ENCODE measurements at regions not wholly inside any gene's neighbourhood (a gene's known extent, or its start where the extent isn't known, plus 50 kb on each side); places are given as distances from the start of the nearest gene placed in this dataset.

GRCh38 chr3:176789281-176789705, 408.0 kb downstream of the TBL1XR1 start:
- DNase-seq: peak; percentile 37

- DNase-seq: no peak
These were observed 409.8 kb downstream of the TBL1XR1 start for GRCh38 chr3:176787506-176787905.

- DNase-seq: no peak
These were observed 412.1 kb downstream of the TBL1XR1 start for GRCh38 chr3:176785171-176785570.

- no peak for DNase-seq
These were observed 416.5 kb downstream of the TBL1XR1 start for GRCh38 chr3:176780766-176781165.

- DNase-seq: no peak
These were observed 420.6 kb downstream of the TBL1XR1 start for GRCh38 chr3:176776622-176777175.

GRCh38 chr3:176769547-176770190, 427.6 kb downstream of the TBL1XR1 start:
- no peak for DNase-seq

- no peak for DNase-seq
These were observed 429.9 kb downstream of the TBL1XR1 start for GRCh38 chr3:176767385-176767784.

- no peak for DNase-seq
These were observed 430.4 kb downstream of the TBL1XR1 start for GRCh38 chr3:176766862-176767261.

GRCh38 chr3:176765382-176765900, 431.8 kb downstream of the TBL1XR1 start:
- no peak for DNase-seq

GRCh38 chr3:176759815-176760506, 437.3 kb downstream of the TBL1XR1 start:
- DNase-seq: no peak

- no peak for DNase-seq
These were observed 439.9 kb downstream of the TBL1XR1 start for GRCh38 chr3:176757429-176757828.

GRCh38 chr3:176755977-176756376, 441.3 kb downstream of the TBL1XR1 start:
- DNase-seq: no peak

GRCh38 chr3:176755552-176755951, 441.7 kb downstream of the TBL1XR1 start:
- DNase-seq: no peak

GRCh38 chr3:176741664-176742047, 455.6 kb downstream of the TBL1XR1 start:
- DNase-seq: no peak

- no peak for DNase-seq
These were observed 456.2 kb downstream of the TBL1XR1 start for GRCh38 chr3:176740906-176741663.

GRCh38 chr3:176739159-176739558, 458.1 kb downstream of the TBL1XR1 start:
- no peak for DNase-seq

- DNase-seq: no peak
These were observed 459.7 kb downstream of the TBL1XR1 start for GRCh38 chr3:176737480-176738110.

- DNase-seq: no peak
These were observed 463.1 kb downstream of the TBL1XR1 start for GRCh38 chr3:176734146-176734545.

- no peak for DNase-seq
These were observed 472.9 kb downstream of the TBL1XR1 start for GRCh38 chr3:176724394-176724759.

GRCh38 chr3:176723758-176724393, 473.4 kb downstream of the TBL1XR1 start:
- no peak for DNase-seq

GRCh38 chr3:176714034-176714433, 483.2 kb downstream of the TBL1XR1 start:
- DNase-seq: no peak

- no peak for DNase-seq
These were observed 485.1 kb downstream of the TBL1XR1 start for GRCh38 chr3:176712191-176712590.

All from kidney glomerular epithelial cell (primary cell).